ENCODE measurements at regions not wholly inside any gene's neighbourhood (a gene's known extent, or its start where the extent isn't known, plus 50 kb on each side); places are given as distances from the start of the nearest gene placed in this dataset.

DNA sequence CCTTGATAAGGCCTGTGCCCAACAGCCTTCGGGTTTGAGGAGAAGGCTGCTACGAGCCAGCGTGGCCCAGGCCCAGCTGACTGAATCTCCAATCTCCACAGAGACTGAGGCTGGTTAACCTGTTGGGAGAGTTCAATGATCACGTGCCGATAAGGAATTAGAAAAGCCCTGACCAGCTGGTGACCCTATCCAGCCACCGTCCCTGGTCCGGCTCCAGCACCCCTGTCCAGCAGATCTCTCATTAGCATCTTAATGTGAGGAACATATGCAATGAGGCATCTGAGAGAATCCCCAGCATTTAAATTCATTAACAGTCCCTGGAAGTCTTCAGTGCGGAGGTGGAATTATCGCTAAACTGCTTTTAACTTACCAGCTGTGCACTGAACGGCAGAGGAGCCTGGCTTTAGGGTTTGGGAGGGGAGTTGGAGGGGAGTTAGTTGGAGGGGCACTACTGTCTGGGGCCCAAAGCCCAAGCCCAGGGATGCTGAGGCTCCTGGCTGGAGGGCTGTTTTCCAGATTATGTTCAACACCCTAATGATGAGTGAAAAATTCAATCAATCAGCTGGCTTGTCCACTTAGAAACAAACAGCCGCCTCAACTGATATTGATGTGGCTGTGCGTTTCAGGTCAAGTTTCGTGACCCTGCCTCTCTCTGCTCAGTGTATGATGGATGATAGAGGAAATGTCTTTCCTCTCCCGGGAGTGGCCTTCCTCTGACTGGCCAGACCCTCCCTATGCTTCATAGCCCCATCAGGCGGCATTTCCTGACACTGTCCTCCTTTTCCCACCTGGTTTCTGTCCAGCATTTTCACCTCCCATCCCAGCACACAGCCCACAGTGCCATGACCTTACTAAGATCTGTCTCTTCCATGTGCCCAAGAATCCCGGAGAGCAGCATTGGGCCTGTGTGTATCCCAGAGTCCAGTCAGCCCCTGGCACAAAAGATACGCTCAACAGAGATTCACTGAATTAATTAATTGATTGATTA, 184.5 kb downstream of the CCT6B start:
- DNase-seq (ENCODE audit: low spot score) = no peak

DNA sequence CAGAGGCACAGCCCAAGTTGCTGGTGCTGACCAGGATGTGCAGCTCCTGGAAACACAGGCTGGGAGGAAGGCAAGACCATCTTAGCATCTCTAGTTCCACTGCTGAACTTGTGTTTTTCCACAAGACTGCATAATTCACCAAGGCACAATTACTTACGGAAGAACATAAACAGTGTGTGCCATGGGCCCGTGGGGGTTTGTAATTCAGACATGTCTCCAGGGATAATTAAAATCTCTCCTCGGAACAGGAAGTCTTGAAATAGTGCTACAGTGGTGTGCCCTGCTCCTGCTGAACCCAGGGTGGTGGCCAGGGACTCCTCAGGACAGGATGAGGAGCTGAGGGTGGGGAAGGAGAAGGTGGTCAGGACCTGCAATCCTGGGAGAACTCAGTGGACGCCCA, 188.2 kb downstream of the CCT6B start:
- DNase-seq (ENCODE audit: low spot score) = no peak

DNA sequence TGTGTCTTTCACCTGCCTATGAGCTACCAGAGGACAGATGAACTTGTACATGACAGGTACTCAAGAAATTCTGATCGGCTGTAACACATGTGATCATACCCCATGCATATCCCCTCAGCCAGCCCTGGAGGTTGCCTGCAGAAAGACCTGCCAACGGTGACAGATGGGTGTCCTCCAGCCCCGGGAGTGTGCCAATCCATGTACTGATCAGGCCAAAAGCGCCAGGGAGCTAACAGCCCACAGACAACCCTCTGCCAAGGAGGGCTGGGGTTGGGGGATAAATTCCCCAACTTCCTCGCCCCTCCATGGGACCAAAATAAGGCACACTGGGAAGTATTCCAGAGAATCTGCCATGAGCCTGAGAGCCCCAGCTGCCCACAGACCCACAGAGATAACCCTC, 189.4 kb downstream of the CCT6B start:
- no peak for DNase-seq (ENCODE audit: low spot score)

DNA sequence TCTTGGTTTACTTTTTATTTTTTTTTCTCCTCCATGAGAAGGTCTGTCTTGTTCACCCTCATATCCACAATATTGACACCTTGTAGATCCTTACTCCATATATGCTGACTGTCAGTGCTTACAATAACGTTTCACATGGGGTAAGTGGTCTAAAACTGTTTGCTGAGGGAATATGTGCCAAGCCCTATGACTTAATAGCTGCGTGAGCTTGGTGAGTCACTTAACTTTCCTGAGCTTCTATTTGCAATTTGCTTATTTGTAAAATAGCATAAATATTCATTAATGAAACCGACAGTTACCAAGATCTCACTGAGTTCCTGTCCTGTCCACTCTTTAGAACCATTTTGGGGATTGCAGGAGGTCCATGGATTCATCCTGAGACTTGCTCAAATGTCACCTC, 190.7 kb downstream of the CCT6B start:
- no peak for DNase-seq (ENCODE audit: low spot score)

DNA sequence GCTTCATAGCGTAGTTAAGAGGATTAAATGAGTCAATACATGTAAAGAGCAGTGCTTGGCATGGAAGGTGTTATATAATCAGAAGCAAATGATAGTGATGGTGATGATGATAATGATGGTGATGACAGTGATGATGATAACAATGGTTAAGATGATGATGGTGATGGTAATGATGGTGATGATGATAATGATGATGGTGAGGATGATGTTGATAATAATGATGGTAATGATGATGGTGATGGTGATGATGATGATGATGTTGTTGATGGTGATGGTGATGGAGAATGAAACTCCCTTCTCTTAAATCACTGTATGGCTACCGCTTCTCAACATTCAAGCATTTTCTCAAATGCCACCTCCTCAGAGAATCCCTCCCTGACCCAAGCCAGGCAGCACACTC, 190.5 kb downstream of the TMEM132E start:
- no peak for DNase-seq (ENCODE audit: low spot score)

DNA sequence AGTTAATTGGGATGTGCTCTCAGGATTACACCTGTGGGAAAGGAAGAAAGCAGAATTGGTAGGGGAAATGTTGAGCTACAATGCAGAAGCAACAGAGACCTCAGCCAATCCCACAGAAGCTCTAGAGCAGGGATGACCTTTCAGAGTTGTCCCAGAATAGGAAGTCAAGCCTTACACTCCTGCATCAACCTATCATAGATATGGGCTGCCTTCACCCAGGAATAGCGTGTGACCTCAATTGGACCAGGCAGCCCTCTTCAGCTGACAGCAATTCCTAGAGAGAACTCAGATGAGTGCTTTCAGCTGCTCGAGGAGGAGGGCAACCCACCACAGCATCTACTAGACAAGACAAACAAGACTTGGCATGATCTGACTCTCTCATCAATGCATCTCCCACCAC, 189.7 kb downstream of the TMEM132E start:
- no peak for DNase-seq (ENCODE audit: low spot score)

DNA sequence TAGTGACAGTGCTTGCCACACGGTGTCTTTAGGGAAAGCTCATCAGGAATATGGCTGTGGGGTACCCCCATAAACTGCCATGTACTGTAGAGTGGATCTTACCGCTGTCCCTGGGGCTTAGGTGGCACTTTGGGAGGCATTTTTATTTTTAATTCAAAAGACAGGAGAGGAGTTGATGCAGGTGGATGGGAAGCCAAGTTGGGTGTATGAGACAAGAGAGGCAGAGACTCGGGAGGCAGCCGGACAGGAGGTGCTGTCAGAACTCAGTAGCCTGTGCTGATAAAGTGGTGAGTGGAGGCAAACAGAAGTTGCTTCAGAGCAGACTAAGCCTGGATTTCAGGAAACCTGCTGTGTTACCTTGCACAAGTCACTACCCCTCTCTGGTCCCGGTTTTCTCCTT, 185.9 kb downstream of the TMEM132E start:
- no peak for DNase-seq (ENCODE audit: low spot score)

DNA sequence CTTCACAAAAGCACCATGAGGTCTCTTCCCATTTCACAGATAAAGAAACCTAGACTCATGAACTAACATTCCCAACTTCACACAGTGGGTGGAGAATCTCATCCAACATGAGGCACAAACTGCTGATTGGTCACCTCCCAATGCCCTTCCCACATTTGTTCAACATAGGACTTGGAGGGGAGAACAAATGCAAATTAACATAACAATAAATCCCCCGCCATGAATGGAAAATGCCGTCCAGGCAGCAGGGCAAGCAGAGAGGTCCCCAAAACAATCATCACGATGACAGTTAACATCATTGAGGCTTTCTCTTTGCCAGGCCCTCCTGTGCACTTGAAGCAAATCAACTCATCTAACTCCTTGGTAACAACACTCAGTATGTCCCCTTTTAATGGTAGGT, 185.3 kb downstream of the TMEM132E start:
- DNase-seq (ENCODE audit: low spot score) = no peak

DNA sequence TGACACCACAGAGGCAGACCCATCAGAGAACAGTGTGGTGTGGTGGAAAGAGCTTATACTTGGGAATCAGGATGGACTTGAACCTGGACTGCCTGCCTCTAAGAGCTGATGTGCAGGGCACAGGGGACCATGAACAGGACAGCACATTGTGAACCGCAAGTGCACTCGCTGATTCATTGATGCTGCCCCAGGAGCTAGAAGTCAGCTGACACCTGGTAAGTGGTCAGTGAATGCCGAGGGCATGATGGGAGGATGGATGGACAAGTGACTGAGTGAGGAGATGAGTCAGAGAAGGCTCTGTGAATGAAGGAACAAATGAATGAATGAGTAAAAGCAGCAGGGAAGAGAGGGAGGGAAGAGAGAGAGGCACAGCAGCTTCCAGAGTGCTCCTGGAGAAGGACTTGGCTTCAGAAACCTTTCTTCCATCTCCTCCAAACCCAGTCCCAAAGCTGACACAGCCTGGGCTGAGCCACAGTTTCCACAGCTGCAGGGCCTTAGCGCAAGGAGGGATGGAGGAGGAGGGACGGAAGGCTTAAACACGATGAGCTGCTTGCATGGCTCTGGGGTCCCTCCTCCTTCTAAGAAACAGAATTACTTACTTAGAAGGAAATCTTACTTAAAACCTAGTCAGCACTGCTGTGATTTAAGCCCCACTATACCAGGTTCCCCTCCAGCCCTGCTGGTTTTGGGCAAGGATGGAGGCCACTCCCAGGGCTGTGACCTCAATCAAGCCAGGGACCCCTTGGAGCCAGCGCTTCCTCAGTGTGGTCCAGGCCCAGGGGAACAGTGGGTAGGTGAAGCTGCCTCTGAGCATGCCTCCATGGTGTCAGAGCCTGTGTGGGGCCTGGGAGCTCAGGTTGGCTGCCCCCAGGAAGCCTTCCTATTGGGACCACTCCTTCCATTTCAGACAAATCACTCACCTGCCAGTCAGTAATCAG, 184.6 kb downstream of the TMEM132E start:
- DNase-seq (ENCODE audit: low spot score) = no peak

DNA sequence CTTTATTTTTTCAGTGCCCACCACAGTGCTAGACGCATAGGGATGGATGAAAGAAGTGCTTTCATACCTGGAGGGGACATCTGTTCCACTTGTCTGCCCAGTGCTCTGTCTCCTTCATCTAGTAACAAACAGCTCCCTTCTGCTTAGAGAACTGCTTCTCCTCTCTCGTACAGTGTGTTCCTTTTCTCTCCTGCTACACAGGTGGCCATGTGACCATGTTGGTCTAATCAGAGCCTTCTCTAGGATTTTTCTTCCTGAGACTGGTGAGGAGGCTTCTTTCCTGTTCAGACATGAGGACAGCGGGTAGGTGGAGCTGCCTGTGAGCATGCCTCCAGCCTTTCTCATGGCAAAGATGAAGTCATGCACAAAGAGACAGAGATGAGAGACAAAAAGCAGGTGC, 182.7 kb downstream of the TMEM132E start:
- no peak for DNase-seq (ENCODE audit: low spot score)

DNA sequence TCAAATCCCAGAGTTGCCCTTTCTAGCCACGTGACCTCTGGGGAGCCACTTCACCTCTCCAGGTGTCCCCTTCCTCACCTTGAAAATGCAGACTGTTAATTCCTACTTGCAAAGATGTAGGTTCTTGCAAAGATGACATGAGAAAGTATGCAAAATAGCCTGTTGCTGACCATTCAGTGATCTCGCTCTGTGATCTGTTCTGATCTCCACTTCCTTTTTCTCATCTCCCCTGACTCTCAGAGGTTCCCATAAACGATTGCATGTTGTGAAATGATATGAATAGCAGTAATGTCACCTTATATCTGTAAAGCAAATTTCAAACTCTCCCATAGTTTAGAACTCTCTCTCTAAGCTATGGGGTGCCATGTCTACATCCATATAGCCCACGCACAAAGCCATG, 182.3 kb downstream of the TMEM132E start:
- DNase-seq (ENCODE audit: low spot score) = no peak

DNA sequence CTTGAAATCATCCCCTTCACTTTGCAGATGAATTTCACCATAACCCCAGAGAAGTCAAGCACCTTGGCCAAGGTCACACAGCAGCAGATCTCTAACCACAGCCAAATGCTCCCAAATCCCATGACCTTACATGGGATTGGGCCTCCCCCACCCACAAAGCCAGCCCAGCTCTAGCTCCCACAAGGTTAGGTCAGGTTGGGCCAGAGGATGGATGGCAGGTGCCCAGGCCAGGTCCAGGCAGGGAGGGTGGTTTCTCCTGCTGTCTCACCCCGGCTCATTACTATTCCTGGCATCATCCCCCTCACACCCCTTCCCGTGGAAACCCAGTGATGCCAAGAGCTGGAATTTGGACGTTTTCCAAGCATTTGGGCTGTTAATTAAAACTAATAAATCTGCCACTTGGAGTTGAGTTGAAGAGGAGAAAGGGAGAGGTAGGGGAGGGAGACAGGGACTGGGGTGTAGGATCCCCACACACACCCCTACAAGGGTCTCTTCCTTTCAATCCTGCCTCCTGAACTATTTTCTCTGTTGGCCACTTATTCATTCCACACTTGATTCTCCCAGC, 181.6 kb downstream of the TMEM132E start:
- DNase-seq (ENCODE audit: low spot score) = no peak

DNA sequence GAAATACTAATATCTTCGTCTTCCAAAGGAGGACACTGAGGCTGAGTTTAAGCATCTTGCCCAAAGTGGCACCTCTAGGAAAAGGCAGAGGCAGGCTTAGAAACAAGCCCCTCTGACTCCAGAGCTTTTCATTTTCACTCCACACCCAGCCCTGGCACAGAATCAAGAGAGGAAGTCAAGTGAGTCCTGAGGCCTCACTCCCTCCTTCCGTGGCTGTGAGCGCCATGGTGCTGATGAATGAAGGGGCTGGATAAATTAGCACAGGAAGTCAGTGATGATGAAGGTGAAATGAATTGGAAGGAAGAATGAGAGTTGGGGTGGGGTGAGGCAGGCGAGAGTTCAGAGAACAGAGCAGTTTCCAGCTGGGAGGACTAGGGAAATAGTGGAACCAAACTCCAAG, 179.3 kb downstream of the TMEM132E start:
- DNase-seq (ENCODE audit: low spot score) = no peak

DNA sequence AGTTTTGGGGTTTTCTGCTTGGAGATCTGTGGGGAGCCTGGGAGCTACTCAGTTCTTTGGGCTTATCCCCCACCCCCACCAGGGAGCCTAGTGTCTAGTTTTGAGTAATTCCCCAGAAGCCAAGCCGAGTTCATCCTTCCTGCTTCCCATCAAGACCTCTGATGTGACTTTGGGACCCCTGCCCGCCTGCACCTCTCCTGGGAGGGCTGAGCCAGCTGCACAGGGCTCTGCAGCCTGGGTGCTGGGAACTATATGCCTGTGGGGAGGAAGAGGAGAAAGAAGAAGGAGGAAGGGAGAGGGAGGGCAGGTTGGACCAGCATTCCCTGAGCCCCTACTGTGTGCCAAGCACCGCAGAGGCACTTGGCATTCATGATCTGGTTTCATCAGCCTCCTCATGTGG, 178.9 kb downstream of the TMEM132E start:
- no peak for DNase-seq (ENCODE audit: low spot score)

DNA sequence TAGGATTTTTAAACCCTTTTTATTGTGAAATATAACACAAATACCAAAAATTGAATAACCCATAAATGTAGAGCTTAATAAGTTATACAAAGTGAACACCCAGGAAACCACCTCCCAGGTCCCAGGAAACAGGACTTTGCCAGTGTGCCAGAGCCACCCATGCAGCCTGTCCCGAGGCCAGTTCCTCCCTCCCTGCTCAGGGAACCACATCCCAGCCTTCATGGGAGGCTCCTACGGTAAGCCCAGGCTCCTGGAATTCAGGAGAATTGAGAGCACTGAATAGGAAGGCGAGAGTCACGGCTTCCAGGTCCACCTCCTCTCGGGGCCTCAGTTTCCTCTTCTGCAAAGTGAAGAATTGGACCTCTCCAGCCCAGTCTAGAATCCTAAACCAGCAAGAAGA, 178.2 kb downstream of the TMEM132E start:
- DNase-seq (ENCODE audit: low spot score) = no peak

DNA sequence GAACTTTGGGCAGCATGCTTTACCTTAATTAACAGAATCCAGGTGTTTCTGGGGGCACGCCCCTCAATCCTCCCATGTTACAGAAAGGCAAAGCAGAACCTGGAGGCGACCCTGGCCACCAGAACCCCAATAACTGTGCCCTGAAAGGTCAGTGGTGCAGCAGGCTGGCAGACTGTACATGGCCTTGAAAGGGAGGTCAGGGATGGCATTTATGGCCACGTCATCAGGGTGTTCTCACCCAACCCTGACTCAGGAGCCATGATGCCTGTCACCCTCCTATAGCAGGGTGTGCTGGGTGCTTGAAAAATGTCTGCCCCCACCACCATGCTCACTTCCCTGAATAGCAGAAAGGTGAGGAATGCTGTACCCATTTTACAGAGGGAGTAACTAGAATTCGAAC, 177.7 kb downstream of the TMEM132E start:
- DNase-seq (ENCODE audit: low spot score) = no peak

DNA sequence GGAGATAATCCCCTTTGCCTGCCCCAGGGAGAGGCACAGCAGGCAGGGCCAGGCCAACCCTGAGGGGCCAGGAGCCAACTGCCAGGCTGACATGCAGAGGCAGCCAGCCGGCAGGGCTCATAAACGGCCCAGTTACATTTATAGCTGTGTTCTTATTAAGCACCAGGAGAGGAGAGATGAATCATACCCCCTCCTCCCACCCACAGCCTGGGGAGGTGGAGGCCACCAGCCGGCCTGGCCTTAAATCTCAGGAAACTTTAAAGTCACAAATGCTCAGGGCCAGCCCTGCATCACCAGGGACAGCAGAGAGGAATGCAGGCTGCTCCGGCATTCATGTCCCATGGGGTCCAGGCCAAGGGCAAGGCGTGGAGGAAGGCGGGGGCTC, 177.2 kb downstream of the TMEM132E start:
- DNase-seq (ENCODE audit: low spot score) = no peak

DNA sequence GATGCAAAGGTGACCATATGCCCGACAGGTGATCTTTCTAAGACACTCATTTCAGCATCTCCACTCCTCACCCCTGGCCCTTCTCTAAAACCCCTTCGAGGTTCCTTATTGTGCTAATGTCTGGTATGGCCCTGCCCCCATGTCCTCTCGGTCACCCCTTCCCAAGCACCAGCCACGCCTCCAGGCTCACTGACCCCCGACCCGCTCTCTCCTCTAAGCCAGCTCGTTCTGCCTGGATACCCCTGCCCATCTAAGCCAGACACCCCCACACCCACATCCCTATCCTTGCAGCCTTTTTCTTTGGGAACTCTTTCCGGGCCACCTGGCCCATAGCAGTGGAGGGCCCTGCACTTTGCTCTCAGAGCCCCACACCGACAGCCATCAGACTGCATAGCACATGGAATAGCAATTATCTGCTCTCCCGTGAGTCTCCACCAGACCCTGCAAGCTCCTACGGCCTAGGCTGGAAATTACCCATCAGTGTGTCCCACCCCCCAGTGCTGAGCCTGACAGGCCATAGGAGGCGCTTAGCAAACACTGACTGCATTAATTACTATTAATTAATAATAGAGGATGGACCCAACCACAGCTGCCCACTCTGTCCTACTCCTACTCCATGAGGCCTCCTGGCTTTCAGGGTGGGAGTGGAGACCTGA, 176.7 kb downstream of the TMEM132E start:
- DNase-seq (ENCODE audit: low spot score) = no peak

DNA sequence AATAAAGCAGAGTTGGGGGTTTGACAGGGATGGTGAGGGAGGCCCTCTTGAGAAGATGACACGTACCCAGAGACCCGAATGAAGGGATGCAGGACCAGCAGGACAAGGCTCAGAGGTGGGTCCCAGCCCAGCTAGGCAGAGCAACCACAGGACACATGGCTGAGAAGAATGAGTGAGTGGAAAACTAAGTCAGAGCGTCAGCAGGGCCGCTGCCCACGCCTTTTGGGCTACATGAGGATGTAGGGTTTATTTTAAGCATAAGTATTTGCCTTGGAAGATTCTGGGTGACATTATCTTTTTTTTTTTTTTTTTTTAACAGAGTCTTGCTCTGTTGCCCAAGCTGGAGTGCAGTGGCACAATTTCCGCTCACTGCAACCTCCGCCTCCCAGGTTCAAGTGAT, 176.0 kb downstream of the TMEM132E start:
- DNase-seq (ENCODE audit: low spot score) = no peak

DNA sequence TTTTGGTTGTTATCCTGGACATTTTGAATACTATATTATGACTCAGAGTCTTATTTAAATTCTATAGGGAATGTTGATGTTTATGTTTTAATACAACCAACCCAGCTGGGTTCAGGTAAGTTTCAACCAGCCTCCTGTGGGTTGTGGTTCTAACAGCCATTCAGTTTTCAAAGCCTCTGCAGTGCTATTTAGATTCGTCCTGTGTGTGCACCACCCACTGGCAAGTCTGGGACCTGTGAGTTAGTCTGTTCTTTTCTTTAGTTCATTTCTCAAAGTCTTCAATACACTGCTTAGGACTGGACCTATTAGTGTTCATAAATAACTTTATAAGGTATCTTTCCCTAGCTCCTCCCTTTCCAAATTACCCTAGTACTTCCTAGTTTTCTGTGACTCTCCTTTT, 170.6 kb downstream of the TMEM132E start:
- DNase-seq (ENCODE audit: low spot score) = no peak

DNA sequence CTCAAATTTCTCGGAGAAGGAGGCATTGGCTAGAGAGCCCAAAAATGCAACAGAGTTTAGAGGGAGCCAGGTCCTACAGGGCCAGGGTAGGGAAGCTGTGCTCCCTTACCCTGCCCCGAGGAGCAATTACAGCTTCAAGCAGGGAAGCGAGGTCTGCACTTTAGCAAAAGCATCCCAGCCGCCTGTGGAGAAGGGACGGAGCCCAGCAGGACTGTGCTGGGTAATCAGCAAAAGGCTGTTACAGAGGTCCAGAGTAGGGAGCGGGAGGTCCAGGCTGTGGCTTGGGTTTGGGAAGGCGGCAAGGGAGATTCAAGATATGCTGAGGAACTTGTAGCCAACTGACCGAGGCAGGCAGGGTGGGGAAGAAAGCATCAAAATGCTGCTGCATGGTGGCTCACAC, 162.6 kb downstream of the TMEM132E start:
- no peak for DNase-seq (ENCODE audit: low spot score)
